GM23338 (cell line): ENCODE measurements at regions not wholly inside any gene's neighbourhood (a gene's known extent, or its start where the extent isn't known, plus 50 kb on each side); places are given as distances from the start of the nearest gene placed in this dataset.

Experiments
- ATAC-seq: fragments of 200-7000 bp; cut with Tn5 transposase; 3 replicates; pipeline ENCODE4 v1.9.1; 2020
- DNase-seq: peaks from one replicate; pipeline ENCODE4 v3.0.0-alpha.2; 2015; ENCODE audit warnings: low spot score
- H2AFZ ChIP-seq: fragments of 200-600 bp; sonication (generic); 2 replicates; pipeline ENCODE4 v1.8.0; 2016; ENCODE audit warnings: antibody characterized with exemption, mild to moderate bottlenecking, moderate library complexity
- H3F3A ChIP-seq: fragments of 200-600 bp; sonication (generic); replicated peaks from 2 replicates; pipeline ENCODE4 v1.8.0; 2017; ENCODE audit warnings: antibody characterized with exemption, mixed run types, low read depth
- H3K27ac ChIP-seq: fragments of 200-600 bp; sonication (generic); 2 replicates; pipeline ENCODE4 v1.6.1; 2016; ENCODE audit warnings: low read depth
- H3K27me3 ChIP-seq: fragments of 200-600 bp; sonication (generic); 2 replicates; pipeline ENCODE4 v1.8.0; 2016; ENCODE audit warnings: mild to moderate bottlenecking, mixed run types, moderate library complexity; ENCODE audit not compliant: insufficient read depth
- H3K36me3 ChIP-seq: fragments of 200-600 bp; sonication (generic); 2 replicates; pipeline ENCODE4 v1.8.0; 2016; ENCODE audit warnings: mild to moderate bottlenecking; ENCODE audit not compliant: insufficient read depth
- H3K4me1 ChIP-seq: fragments of 200-600 bp; sonication (generic); 2 replicates; pipeline ENCODE4 v1.8.0; 2016; ENCODE audit warnings: mild to moderate bottlenecking, moderate library complexity; ENCODE audit not compliant: insufficient read depth
- H3K4me2 ChIP-seq: fragments of 200-600 bp; sonication (generic); 2 replicates; pipeline ENCODE4 v1.7.1; 2017; ENCODE audit warnings: mixed run types
- H3K4me3 ChIP-seq: fragments of 200-600 bp; sonication (generic); 2 replicates; pipeline ENCODE4 v1.6.1; 2016; ENCODE audit warnings: mixed run types
- H3K79me2 ChIP-seq: fragments of 200-600 bp; sonication (generic); replicated peaks from 2 replicates; pipeline ENCODE4 v1.8.0; 2017; ENCODE audit warnings: mild to moderate bottlenecking; ENCODE audit not compliant: insufficient read depth
- H3K9me2 ChIP-seq: fragments of 200-600 bp; sonication (generic); 2 replicates; pipeline ENCODE4 v1.8.0; 2017; ENCODE audit not compliant: insufficient read depth
- H4K20me1 ChIP-seq: fragments of 200-600 bp; sonication (generic); replicated peaks from 2 replicates; pipeline ENCODE4 v1.8.0; 2017; ENCODE audit warnings: mild to moderate bottlenecking; ENCODE audit not compliant: insufficient read depth
- H3K27ac Mint-ChIP-seq: 2 replicates; pipeline ENCODE4 v1.8.0; 2020; ENCODE audit warnings: inconsistent platforms, mild to moderate bottlenecking, moderate library complexity, mixed read lengths
- H3K27me3 Mint-ChIP-seq: 3 replicates; pipeline ENCODE4 v1.8.0; 2022; ENCODE audit warnings: low read depth, mild to moderate bottlenecking, moderate library complexity, mixed read lengths, inconsistent platforms; ENCODE audit not compliant: insufficient read depth, poor library complexity
- H3K36me3 Mint-ChIP-seq: 3 replicates; pipeline ENCODE4 v1.8.0; 2021; ENCODE audit warnings: low read depth, mild to moderate bottlenecking, inconsistent platforms, moderate library complexity, mixed read lengths
- H3K4me1 Mint-ChIP-seq: 3 replicates; pipeline ENCODE4 v1.8.0; 2020; ENCODE audit warnings: mild to moderate bottlenecking, inconsistent platforms, mixed read lengths
- H3K4me3 Mint-ChIP-seq: 3 replicates; pipeline ENCODE4 v1.8.0; 2021; ENCODE audit warnings: moderate library complexity, mild to moderate bottlenecking, inconsistent platforms, mixed read lengths
- H3K9me3 Mint-ChIP-seq: 3 replicates; pipeline ENCODE4 v1.8.0; 2020; ENCODE audit warnings: moderate library complexity, mild to moderate bottlenecking, inconsistent platforms, mixed read lengths
- CREB1 ChIP-seq: fragments of 250-450 bp; sonication (Bioruptor Pico); IDR thresholded peaks from 2 replicates; pipeline ENCODE4 v1.5.0; 2020; ENCODE audit warnings: low read depth, mild to moderate bottlenecking, moderate library complexity
- EZH2 ChIP-seq: fragments of 200-600 bp; sonication (generic); IDR thresholded peaks from one replicate; pipeline ENCODE4 v1.8.0; 2017; ENCODE audit warnings: antibody characterized with exemption, mild to moderate bottlenecking, low read depth; ENCODE audit not compliant: unreplicated experiment
- JUNB ChIP-seq: IDR thresholded peaks from one replicate; pipeline ENCODE4 v1.6.1; 2016; ENCODE audit warnings: antibody characterized with exemption; ENCODE audit not compliant: unreplicated experiment
- NANOG ChIP-seq: IDR thresholded peaks from 2 replicates; pipeline ENCODE4 v1.6.1; 2016; ENCODE audit warnings: antibody characterized with exemption, borderline replicate concordance
- POLR2AphosphoS5 ChIP-seq: IDR thresholded peaks from 2 replicates; pipeline ENCODE4 v1.6.1; 2016; ENCODE audit warnings: antibody characterized with exemption, low read depth
- STAT1 ChIP-seq: IDR thresholded peaks from one replicate; pipeline ENCODE4 v1.6.1; 2016; ENCODE audit warnings: antibody characterized with exemption; ENCODE audit not compliant: unreplicated experiment
- ZNF114 ChIP-seq: fragments of 250-450 bp; sonication (Bioruptor Pico); IDR thresholded peaks from 2 replicates; pipeline ENCODE4 v1.5.0; 2020; ENCODE audit warnings: mild to moderate bottlenecking, moderate library complexity
- TF ChIP-seq, protein P1 (sequence below): IDR thresholded peaks from 2 replicates; pipeline ENCODE4 v1.6.1; 2016; ENCODE audit warnings: antibody characterized with exemption
- TF ChIP-seq, protein P2 (sequence below): IDR thresholded peaks from one replicate; pipeline ENCODE4 v1.6.1; 2018; ENCODE audit warnings: antibody characterized with exemption; ENCODE audit not compliant: unreplicated experiment
- TF ChIP-seq, protein P3 (sequence below): fragments of 250-450 bp; sonication (Bioruptor Pico); IDR thresholded peaks from 2 replicates; pipeline ENCODE4 v1.5.0; 2020; ENCODE audit warnings: mild to moderate bottlenecking, moderate library complexity

DNA sequence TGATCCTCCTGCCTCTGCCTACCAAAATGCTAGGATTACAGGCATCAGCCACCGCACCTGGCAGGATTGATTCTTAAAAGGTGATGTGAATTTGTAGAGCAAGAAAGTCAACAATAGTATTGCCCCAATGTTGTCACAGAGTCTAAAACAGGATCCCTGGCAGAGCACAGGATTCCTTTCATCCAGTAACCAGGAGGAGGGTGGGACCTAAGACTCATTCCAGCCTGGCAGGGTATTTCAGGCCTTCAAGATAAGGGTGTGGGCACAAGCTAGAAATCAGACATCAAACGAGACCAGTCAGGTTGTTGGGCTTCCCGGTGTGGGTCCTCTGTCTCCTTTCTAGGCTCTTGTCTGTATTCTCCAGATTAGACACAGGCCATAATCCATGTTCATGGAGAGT, 511.4 kb downstream of the BCL11A start:
- no peak overlapping the region for H3K4me2 ChIP-seq
- no peak for DNase-seq
- no peak for ATAC-seq
- peaks cover 18% of the 10 kb centered on the region for H3K9me2 ChIP-seq
- H3K79me2 ChIP-seq = no peaks in the 10 kb centered on the region
- H3K4me1 ChIP-seq = no peaks in the 10 kb centered on the region
- H4K20me1 ChIP-seq = no peaks in the 10 kb centered on the region
- H3K27me3 Mint-ChIP-seq = no peaks in the 10 kb centered on the region
- H3K27ac Mint-ChIP-seq = no peak overlapping the region
- H3K36me3 Mint-ChIP-seq = no peaks in the 10 kb centered on the region
- H3K27ac ChIP-seq = no peak overlapping the region
- no peaks in the 10 kb centered on the region for H3K36me3 ChIP-seq
- H3K4me3 ChIP-seq = no peak overlapping the region
- no peaks in the 10 kb centered on the region for H3K27me3 ChIP-seq
- H3K4me1 Mint-ChIP-seq = no peaks in the 10 kb centered on the region
- H2AFZ ChIP-seq = no peak overlapping the region
- peaks cover 6% of the 10 kb centered on the region; the same call in 2 of the 3 replicates for H3K9me3 Mint-ChIP-seq
- H3K4me3 Mint-ChIP-seq = no peak overlapping the region
- no peaks in the 10 kb centered on the region for H3F3A ChIP-seq
- TF ChIP-seq POLR2AphosphoS5 = no peak
- TF ChIP-seq, protein P1, sequence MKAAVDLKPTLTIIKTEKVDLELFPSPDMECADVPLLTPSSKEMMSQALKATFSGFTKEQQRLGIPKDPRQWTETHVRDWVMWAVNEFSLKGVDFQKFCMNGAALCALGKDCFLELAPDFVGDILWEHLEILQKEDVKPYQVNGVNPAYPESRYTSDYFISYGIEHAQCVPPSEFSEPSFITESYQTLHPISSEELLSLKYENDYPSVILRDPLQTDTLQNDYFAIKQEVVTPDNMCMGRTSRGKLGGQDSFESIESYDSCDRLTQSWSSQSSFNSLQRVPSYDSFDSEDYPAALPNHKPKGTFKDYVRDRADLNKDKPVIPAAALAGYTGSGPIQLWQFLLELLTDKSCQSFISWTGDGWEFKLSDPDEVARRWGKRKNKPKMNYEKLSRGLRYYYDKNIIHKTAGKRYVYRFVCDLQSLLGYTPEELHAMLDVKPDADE = no peak

DNA sequence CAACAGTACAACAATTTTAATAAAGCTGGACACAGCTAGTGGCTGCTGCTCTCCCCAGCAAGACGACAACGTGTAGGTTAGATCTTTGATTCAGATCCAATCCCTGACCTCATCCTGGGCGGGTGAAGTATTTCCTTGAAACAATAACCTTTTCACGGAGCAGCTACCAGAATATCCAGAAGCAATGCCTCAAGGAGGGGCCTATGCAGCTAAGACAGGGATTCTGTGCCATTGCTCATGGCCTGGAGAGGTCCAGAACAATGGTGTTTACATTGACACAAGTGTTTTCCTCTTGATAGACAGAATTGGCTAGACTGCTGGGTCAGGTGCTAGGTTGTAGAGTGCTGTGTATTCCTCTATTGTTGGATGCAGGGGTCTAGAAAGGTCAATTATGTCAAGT, 520.1 kb downstream of the BCL11A start:
- no peak for ATAC-seq
- H3K27me3 ChIP-seq = no peaks in the 10 kb centered on the region
- no peak for TF ChIP-seq JUNB
- TF ChIP-seq, protein P2, sequence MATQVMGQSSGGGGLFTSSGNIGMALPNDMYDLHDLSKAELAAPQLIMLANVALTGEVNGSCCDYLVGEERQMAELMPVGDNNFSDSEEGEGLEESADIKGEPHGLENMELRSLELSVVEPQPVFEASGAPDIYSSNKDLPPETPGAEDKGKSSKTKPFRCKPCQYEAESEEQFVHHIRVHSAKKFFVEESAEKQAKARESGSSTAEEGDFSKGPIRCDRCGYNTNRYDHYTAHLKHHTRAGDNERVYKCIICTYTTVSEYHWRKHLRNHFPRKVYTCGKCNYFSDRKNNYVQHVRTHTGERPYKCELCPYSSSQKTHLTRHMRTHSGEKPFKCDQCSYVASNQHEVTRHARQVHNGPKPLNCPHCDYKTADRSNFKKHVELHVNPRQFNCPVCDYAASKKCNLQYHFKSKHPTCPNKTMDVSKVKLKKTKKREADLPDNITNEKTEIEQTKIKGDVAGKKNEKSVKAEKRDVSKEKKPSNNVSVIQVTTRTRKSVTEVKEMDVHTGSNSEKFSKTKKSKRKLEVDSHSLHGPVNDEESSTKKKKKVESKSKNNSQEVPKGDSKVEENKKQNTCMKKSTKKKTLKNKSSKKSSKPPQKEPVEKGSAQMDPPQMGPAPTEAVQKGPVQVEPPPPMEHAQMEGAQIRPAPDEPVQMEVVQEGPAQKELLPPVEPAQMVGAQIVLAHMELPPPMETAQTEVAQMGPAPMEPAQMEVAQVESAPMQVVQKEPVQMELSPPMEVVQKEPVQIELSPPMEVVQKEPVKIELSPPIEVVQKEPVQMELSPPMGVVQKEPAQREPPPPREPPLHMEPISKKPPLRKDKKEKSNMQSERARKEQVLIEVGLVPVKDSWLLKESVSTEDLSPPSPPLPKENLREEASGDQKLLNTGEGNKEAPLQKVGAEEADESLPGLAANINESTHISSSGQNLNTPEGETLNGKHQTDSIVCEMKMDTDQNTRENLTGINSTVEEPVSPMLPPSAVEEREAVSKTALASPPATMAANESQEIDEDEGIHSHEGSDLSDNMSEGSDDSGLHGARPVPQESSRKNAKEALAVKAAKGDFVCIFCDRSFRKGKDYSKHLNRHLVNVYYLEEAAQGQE = no peak
- TF ChIP-seq, protein P3, sequence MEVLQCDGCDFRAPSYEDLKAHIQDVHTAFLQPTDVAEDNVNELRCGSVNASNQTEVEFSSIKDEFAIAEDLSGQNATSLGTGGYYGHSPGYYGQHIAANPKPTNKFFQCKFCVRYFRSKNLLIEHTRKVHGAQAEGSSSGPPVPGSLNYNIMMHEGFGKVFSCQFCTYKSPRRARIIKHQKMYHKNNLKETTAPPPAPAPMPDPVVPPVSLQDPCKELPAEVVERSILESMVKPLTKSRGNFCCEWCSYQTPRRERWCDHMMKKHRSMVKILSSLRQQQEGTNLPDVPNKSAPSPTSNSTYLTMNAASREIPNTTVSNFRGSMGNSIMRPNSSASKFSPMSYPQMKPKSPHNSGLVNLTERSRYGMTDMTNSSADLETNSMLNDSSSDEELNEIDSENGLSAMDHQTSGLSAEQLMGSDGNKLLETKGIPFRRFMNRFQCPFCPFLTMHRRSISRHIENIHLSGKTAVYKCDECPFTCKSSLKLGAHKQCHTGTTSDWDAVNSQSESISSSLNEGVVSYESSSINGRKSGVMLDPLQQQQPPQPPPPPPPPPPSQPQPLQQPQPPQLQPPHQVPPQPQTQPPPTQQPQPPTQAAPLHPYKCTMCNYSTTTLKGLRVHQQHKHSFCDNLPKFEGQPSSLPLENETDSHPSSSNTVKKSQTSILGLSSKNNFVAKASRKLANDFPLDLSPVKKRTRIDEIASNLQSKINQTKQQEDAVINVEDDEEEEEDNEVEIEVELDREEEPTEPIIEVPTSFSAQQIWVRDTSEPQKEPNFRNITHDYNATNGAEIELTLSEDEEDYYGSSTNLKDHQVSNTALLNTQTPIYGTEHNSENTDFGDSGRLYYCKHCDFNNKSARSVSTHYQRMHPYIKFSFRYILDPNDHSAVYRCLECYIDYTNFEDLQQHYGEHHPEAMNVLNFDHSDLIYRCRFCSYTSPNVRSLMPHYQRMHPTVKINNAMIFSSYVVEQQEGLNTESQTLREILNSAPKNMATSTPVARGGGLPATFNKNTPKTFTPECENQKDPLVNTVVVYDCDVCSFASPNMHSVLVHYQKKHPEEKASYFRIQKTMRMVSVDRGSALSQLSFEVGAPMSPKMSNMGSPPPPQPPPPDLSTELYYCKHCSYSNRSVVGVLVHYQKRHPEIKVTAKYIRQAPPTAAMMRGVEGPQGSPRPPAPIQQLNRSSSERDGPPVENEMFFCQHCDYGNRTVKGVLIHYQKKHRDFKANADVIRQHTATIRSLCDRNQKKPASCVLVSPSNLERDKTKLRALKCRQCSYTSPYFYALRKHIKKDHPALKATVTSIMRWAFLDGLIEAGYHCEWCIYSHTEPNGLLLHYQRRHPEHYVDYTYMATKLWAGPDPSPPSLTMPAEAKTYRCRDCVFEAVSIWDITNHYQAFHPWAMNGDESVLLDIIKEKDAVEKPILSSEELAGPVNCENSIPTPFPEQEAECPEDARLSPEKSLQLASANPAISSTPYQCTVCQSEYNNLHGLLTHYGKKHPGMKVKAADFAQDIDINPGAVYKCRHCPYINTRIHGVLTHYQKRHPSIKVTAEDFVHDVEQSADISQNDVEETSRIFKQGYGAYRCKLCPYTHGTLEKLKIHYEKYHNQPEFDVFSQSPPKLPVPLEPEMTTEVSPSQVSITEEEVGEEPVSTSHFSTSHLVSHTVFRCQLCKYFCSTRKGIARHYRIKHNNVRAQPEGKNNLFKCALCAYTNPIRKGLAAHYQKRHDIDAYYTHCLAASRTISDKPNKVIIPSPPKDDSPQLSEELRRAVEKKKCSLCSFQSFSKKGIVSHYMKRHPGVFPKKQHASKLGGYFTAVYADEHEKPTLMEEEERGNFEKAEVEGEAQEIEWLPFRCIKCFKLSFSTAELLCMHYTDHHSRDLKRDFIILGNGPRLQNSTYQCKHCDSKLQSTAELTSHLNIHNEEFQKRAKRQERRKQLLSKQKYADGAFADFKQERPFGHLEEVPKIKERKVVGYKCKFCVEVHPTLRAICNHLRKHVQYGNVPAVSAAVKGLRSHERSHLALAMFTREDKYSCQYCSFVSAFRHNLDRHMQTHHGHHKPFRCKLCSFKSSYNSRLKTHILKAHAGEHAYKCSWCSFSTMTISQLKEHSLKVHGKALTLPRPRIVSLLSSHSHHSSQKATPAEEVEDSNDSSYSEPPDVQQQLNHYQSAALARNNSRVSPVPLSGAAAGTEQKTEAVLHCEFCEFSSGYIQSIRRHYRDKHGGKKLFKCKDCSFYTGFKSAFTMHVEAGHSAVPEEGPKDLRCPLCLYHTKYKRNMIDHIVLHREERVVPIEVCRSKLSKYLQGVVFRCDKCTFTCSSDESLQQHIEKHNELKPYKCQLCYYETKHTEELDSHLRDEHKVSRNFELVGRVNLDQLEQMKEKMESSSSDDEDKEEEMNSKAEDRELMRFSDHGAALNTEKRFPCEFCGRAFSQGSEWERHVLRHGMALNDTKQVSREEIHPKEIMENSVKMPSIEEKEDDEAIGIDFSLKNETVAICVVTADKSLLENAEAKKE (CRISPR knock-in tag) = no peak
- TF ChIP-seq STAT1 = no peak
- no peak for TF ChIP-seq CREB1 (CRISPR knock-in tag)
- TF ChIP-seq EZH2 = no peak
- TF ChIP-seq, protein P1 = no peak
- TF ChIP-seq POLR2AphosphoS5 = no peak
- TF ChIP-seq NANOG = no peak
- TF ChIP-seq ZNF114 (CRISPR knock-in tag) = no peak
- H3K4me3 ChIP-seq = no peak overlapping the region
- H3K9me2 ChIP-seq = no peaks in the 10 kb centered on the region
- no peak overlapping the region for H3K27ac Mint-ChIP-seq
- no peaks in the 10 kb centered on the region for H3K4me1 Mint-ChIP-seq
- no peaks in the 10 kb centered on the region for H3K79me2 ChIP-seq
- H3F3A ChIP-seq = no peaks in the 10 kb centered on the region
- H3K36me3 Mint-ChIP-seq = peaks cover 22% of the 10 kb centered on the region; the same call in 2 of the 3 replicates
- H3K36me3 ChIP-seq = no peaks in the 10 kb centered on the region
- no peaks in the 10 kb centered on the region for H4K20me1 ChIP-seq
- H3K4me1 ChIP-seq = no peaks in the 10 kb centered on the region
- H3K4me3 Mint-ChIP-seq = no peak overlapping the region
- H3K9me3 Mint-ChIP-seq = peaks cover 37% of the 10 kb centered on the region
- no peak overlapping the region for H3K27ac ChIP-seq
- no peak overlapping the region for H3K4me2 ChIP-seq
- peaks cover 2% of the 10 kb centered on the region for H3K27me3 Mint-ChIP-seq
- DNase-seq = no peak
- no peak overlapping the region for H2AFZ ChIP-seq
